GM19238 (cell line): ENCODE measurements at regions not wholly inside any gene's neighbourhood (a gene's known extent, or its start where the extent isn't known, plus 50 kb on each side); places are given as distances from the start of the nearest gene placed in this dataset.
"Not testable (repeated sequence)": the region's sequence is repeated elsewhere in the genome, so short reads cannot be mapped to it uniquely, and the experiment has no call there.

Experiments used
- DNase-seq: peaks from one replicate; pipeline ENCODE4 v3.0.0; 2011; ENCODE audit warnings: low spot score; ENCODE audit not compliant: insufficient read length

DNA sequence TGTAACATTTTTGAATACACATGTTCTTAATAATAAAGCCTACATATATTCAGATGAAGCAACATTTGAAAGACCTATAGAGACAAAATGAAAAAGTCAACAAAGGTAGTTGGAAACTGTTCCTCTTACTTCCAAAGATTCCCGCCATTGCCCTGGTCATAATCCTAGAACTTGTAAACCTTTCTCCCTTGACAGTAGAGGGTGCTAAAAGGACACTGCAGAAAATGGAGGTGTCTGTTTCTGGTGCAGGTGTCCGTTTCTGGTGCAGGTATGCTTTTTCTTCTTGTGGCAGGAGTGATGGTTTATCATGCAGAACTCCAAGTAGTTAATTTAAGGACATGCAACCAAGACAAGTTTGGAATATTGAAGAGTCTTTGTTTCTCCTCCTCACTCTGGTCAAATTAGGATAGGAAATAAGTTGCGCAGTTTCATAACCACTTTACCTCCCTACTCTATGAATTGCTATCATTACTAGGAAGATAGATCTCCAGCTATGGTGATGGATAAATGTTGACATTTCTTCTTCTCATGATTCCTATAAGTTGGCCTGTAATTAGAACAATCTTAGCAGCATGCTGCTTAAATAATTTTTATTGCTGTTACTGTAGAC is 56.0 kb upstream of the FAM174A start:
- no peak for DNase-seq

DNA sequence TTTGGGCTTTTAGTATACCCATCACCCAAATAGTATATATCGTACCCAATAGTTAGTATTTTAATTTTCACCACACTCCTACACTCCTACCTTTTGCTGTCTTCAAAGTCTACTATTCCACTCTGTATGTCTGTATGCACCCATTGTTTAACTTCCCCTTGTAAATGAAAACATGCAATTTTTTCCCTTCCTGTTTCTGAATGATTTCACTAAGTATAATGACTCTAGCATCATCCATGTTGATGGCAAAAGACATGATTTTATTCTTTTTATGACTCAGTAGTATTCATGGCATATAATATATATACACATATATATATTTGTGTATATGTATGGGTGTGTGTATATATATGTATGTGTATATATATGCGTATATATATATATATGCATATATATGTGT is 63.1 kb upstream of the FAM174A start:
- DNase-seq, result no peak

DNA sequence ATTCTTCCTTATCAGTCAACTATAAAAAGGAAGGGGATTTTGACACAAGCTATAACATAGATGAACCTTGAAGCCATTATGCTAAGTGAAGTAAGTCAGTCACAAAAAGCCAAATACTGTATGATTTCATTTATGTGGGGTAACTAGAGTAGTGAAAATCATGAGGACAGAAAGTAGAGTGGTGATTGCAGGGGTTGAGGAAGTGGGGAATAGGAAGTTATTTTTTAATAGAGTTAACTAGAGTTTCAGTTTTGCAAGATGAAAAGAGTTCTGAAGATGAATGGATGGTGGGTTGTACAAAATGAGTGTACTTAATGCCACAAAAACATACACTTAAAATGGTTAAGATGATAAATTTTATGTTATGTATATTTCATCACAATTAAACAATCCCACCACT is 65.4 kb upstream of the FAM174A start:
- no peak for DNase-seq

DNA sequence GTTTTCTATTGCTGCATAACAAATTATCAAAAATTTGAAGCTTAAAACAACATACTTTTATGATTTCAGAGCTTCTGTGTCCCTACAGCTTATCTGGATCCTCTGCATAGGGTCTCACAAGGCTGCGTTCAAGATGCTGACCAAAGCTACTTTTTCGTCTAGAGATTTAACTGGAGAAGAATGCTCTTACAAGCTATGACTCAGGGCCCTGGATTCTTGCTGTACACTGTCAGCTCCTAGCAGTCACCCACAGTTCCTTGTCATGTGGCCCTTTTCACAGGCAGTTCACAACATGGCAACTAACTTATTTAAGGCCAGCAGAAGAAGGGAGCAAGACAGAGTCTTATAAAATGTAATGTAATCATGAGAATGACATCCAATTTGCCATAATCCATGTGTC is 70.8 kb upstream of the FAM174A start:
- DNase-seq, result no peak

DNA sequence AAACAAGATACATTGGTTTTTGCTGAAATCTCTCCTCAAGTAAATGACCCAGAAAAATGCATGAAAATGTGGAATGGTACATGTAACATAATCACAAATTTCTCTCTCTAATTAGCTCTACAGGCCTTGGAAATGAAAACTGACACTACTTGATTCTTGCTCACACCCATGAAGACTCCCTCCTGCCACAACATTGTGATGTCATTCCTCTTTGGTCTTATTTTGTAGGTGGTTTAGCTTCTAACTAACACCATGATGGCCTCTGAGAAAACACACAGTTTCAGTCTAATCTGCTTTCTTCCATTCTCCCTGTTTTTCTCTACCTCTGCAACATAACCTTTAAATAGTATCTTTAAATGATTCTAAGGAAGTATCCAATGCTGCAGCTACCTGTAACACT is 78.6 kb upstream of the FAM174A start:
- no peak for DNase-seq

DNA sequence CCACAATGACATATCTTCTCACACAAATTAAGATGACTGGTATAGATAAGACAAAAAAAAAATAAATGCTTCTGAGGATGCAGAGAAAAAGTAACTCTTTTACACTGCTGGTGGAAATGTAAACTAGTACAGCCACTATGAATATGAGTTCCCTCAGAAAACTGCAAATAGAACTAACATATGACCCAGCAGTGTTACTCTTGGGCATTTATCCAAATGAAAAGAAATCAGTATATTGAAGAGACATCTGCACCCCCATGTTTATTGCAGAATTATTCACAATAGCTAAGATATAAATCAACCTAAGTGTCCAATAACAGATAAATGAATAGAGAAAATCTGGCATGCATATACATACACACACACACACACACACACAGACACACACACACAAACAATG is 83.0 kb upstream of the FAM174A start:
- no peak for DNase-seq

DNA sequence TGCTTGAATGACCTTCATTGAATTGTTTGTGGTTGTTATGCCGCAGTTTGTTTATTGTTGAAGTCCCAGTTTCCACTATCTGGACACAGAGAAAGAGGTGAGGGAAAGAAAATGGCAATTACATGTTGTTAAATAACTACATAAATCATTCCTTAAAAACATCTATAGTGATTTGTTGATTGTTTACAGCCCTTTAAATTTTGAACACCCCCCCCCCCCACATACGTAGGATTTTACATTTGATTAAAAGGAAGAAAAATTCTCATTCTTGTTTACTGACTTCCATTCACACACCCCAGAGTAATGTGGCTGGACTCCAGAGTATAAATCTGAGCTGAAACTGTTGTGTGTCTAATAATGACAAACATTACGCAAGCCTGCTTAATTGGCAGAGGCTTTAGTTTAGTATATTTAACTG is 87.1 kb upstream of the FAM174A start:
- DNase-seq, result no peak

DNA sequence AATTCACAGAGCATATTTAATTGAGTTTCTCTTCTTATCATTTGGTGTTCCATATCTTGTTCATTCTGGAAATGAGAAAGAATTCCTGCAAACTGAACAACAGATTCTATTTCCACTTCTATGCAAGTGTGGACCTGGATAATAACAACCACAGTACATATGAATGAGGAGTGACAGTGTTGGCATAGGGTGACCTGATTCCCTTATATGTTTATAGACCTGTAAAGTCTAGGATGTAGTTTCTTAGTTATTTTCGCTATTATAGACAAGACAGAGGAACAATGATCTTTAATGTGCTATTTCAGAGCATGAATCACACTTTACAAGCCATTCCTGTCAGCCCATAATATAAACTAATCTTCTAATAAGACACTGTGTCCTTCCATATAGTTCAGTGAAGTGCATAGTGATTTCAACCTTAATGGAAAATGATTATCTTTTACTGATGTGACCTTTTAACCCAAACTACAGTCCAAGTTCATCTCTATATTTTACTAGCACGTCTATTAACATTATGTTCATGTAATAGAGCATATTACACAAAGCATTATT is 88.2 kb upstream of the FAM174A start:
- DNase-seq, result no peak

DNA sequence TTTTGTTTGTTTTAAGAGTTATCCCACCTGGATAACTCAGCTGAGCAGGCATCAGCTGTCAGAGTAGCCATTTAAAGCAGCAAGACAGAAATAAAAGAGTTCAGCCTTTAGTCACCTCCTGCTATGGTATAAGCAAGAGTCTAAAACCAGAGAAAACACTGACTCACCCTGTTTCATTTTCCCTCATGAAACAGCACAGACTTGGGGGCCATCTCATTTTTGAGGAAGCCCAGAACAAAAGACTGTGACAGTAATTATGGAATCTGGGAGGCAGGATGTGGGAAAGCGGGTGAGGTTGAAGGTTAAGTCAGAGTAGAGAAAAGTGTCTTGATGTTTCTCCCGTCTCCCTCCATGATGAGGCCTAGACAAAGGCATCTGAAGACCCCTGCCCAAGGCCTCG is 90.2 kb upstream of the FAM174A start:
- DNase-seq, result no peak

DNA sequence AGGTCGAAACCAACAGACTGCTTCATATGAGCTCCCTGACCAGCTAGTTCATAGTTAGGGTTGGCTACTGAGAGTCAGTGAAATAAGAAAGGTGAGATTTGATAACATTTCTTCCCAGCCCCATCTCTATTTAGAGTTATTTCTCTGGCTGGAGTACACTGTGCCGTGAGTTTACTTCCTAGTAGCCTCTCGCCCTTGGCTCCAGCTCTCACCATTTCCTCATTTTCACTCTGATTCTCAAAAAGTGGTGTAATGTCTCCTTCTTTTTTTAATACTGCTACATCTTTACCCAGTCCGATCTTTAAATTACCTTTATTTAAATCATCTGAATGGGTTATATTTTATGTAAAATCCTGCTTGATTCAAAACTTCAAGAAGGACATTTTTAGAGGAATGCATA is 100.4 kb upstream of the FAM174A start:
- DNase-seq, result no peak

DNA sequence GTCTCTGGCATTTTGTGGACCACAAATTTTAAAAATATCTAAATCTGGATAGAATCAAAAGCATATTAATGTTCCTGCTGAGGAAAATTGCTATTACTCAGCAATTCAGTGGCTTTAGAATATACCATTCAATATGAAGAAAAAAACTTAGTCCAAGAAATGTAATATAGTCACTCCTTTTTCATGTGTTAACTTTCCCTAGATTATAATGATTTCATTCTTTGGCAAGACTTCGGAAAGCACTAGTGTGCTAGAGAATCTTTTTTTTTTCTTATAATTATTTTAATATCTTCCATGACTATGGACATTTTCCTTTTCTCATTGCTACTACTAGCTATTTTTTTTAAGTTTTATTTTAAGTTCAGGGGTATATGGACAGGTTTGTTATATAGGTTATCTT is 102.4 kb upstream of the FAM174A start:
- no peak for DNase-seq

DNA sequence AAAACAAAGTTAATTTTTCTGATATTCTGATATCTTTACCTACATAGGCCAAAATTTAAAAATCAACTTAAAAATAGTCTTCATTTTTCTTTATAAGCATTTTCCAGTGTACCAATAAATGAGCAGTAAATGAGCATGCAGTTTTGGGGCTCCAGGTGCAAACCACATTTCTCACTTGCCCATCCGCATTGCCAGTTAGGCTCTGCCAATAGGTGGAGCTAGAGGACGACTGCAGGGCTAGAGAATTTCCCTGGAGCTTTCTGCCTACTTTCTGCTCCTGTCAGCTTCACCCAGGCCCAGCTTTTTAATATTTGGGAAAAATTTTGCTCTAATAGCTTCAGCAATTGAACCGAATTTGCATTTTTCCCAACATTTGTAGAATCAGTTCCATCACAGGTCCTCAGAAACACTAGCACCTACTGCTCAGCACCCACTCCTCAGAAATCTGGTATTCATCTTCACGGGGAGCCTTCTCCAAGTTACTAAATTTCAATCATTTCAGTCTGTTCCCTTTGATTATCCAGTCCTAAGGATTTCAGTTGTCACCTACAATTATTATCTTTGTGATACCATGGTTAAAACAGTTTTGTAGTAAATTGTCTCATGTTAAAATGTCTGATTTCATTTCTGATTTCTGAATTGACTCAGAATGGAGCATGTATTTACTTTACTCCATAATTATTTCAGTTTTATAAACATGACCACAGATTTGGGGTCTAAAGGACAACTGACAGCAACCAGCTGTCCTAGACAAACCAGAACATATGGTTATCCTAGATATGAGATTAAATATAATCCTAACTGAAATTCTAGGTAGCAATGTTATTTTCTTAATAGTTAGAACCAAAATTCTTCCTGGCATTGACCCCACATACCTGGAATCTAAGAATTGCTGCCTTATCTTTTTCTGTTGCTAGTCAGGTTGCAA is 104.6 kb upstream of the FAM174A start:
- peak; percentile 2 for DNase-seq

DNA sequence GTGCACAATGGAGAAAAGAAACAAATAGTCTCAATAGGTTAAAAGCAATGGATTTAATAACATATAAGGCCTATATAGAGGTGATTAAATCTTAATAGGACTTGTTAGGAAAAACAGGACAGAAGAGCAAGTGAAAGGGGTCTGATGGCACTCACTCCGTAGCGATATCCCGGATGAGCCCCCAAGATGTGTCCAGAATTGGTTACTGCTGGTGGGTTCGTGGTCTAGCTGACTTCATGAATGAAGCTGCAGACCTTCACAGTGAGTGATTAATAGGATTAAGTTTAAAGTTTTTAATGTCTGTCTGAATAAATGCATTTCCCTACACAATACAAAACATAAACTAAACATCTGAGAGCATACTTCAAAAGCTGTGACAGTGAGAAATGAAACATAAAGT is 110.4 kb upstream of the FAM174A start:
- no peak for DNase-seq

DNA sequence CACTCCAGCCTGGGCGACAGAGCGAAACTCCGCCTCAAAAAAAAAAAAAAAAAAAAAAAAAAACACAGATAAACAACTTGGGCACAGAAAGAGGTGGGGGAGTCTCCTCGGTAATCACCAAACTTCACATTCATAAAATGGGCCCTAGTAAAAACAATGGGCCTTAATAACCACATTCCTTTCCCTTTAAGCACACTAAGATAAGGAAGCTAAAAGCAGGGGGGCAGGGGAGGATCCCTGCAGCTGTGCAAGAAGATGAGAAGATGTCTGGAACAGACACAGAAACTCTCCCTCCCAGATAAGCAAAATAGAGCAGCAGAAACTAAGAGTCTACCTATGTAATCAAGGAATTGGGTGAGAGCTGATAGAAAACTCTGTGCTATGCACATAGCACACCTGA is 111.2 kb upstream of the FAM174A start:
- DNase-seq, result no peak

DNA sequence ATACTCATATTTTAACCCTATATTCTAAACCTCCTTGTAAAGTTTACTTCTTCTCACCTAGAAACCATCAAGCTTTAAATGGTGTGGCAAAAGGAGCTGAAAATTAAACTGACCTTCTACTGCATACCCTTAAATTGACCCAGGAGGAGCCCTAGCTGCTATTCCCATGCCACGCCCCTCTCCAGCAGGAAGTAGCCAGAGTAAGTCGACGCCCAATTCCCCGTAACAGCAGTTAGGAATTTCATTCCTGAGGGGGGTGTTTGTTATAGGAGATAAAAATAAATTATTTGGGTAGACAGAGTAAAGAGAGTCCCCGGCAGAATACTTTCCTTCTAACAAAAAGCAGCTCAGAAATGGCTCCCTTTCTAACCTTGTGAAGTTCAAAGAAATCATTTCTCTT is 111.8 kb upstream of the FAM174A start:
- DNase-seq, result no peak

DNA sequence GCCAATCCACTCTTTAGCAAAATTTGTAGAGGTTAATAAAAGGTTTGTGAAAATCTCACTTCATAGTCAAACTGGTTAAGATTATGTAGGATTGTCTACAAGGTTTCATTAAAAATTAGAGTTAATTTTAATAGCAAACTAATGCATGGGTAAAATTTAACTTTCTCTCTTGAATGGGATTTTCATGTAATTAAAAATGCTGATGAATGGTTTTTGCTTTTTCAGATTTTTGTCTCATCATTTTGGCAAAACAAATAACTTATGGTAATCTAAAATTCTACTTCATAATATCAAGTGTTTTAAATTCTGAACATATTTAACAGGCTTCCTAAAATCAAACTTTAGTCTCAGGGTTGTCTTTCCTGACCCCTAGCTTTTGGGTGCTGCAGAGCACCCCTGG is 113.8 kb upstream of the FAM174A start:
- DNase-seq, result no peak

DNA sequence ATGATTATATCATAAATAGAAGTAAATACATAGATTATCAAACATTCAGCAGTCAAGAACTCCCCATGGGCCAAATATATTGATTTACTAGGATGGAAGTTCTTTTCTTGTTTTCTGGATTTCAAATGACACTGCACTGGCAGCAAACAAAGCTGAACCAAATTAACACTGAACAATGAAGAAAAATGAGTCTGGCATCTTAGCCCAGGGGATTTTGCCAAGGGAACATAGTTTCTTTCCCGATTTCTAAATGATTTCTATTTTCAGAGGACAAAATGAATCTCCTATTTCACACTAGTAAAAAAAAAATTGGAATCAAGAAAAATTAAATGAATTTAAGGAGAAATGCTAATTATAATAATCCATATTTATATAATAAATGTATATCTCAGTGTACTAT is 116.9 kb upstream of the FAM174A start:
- DNase-seq, result no peak

DNA sequence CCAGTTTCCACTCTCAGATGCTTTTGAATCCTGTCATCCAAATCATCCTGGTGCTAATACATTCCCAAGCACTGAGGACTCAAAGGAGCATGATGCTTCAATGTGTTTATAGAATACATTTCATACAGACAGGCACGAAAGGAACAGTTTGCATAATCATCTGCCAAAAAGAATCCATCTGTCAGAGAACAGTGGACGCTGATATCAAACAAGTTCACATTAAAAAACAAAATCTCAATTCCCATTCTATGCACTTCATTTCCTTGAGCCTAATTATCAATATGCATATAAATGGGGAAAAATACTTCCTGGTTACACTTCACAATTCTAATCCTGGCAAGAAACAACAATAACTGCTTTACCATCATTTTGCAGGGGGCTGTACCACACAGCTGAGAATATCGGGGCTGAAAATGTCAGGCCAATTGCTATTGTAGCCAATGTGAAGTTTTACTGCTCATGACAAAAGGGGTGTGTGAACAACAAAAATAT is 125.5 kb upstream of the FAM174A start:
- no peak for DNase-seq

DNA sequence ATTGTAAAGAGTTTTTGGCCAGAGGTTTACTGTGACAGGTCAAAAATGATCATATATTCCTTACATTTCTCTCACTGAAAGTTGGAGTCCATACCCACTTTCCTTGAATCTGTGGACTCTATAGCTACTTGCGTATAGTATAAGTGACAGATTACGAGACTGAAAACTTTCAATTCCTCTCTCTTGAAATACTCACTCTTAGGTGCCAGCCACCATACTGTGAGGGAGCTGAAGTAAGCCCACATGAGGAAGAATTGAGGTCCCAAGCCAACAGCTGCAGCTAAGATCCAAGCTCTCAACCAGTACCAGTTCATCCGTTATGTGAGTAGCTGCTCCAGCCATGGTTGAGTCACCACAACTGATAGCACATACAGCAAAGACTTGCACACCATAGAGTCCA is 128.1 kb upstream of the FAM174A start:
- DNase-seq, result no peak

DNA sequence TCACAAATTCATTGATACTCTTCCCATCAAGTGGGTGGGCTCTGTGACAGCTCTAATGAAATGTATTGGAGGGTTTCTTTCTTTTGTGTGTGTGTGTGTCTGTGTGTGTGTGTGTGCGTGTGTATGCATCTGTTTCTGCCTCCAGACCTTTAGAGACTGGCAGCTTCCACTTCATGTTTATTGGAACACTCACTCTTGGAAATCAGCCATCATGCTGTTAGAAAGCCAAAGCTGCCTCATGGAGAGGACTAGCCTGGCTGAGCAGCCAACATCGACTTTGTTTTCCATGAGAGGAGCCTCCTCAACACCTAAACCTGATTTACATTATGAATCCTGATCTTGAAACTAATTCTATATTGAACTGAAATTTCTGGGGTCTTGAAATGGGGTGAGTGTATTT is 128.5 kb upstream of the FAM174A start:
- no peak for DNase-seq

DNA sequence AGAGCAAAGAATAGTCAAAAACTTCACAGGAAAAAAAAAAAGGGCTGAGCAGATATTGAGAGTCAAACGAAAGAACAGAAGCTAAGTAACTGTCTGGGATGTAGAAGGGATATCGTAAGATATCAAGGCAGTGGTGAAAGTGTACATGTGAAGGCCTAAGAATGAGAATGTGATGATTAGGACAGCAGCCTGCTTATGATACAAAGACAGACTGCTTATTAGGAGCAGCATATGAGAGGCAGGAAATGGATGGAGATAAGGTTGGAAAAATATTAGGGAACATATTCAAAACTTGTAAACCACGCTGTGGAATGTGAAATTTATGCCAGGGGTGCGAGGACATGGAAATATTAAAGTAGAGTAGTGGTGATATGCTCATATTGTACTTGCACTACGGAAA is 133.1 kb upstream of the FAM174A start:
- no peak for DNase-seq

DNA sequence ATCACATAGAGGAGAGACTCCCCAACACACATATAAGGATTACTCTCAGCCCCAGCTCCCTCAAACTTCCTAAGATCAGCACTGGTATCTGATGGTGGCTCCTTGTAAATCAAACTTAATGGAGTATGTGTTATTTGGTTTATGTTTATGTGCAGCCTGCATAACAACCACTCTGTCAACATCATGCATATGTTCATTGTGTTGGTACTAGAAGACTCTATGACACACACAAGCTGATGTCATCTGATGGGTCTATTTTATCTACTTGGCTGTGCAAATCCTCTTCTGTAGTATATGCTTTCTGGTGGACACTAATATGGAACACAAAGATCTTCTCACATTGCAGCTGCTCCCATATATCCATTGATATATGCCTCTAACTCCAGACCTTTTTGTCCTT is 134.0 kb upstream of the FAM174A start:
- DNase-seq, result no peak

DNA sequence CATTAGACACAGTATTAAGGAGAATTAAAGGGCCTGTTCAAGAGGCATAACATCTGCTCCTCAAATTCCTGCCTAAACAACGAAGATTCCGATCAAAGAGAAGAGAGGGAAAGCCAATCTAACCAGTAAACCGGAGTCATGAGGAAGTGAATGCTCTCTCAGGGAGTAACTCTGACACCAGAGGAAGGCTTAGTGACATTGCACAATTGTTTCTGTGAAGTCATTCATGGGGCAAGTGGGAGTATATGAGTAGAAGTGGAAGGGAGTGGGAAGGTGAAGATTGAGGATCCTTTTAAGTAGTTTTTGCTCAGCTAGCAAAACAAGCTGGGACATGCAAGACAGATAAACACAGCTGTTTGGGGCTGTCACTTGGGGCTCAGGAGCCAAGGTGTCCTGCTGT is 136.4 kb upstream of the FAM174A start:
- DNase-seq, result not testable (repeated sequence)
